Kidney (tissue), 13 donors: ENCODE measurements at regions not wholly inside any gene's neighbourhood (a gene's known extent, or its start where the extent isn't known, plus 50 kb on each side); places are given as distances from the start of the nearest gene placed in this dataset.

Experiments
- DNase-seq, 5 donors: peaks; one replicate each; pipeline ENCODE4 v3.0.0-alpha.2; 2013 to 2020
- FAIRE-seq: peaks from 2 replicates; lab custom pipeline; 2012; peaks lifted over from hg19 to GRCh38; lab: Jason Lieb, UNC
- H3K27ac ChIP-seq, 2 donors: one replicate each; pipeline ENCODE4 v1.7.0; 2013; ENCODE audit warnings: low read depth in 2 of 2, low read length in 2 of 2, inconsistent platforms in 1 of 2
- H3K27me3 ChIP-seq: one replicate; pipeline ENCODE4 v1.7.1; 2013; ENCODE audit warnings: low read length, inconsistent platforms; ENCODE audit not compliant: control insufficient read depth, insufficient read depth
- H3K36me3 ChIP-seq, 3 donors: one replicate each; pipeline versions ENCODE4 v1.7.0 to v1.7.1; 2013; ENCODE audit warnings: low read length in 3 of 3, control low read depth in 1 of 3, inconsistent platforms in 1 of 3; ENCODE audit not compliant: insufficient read depth in 3 of 3, control insufficient read depth in 2 of 3
- H3K4me1 ChIP-seq, 3 donors: one replicate each; pipeline versions ENCODE4 v1.7.0 to v1.7.1; 2013; ENCODE audit warnings: low read length in 3 of 3, inconsistent platforms in 1 of 3, low read depth in 1 of 3; ENCODE audit not compliant: control insufficient read depth in 2 of 3, insufficient read depth in 2 of 3
- H3K4me3 ChIP-seq, 3 donors: one replicate each; pipeline versions ENCODE4 v1.7.0 to v1.8.1; 2013; ENCODE audit warnings: low read length in 3 of 3, control low read depth in 1 of 3, inconsistent platforms in 1 of 3
- H3K9ac ChIP-seq, 3 donors: one replicate each; pipeline versions ENCODE4 v1.7.0 to v1.7.1; 2013; ENCODE audit warnings: low read length in 3 of 3, control low read depth in 1 of 3, inconsistent platforms in 1 of 3
- H3K9me3 ChIP-seq, 3 donors: one replicate each; pipeline versions ENCODE4 v1.7.0 to v1.7.1; 2013; ENCODE audit warnings: low read length in 3 of 3, control low read depth in 1 of 3, inconsistent platforms in 1 of 3; ENCODE audit not compliant: control insufficient read depth in 2 of 3, insufficient read depth in 1 of 3
- intact Hi-C: fragments of 100-400 bp; cut with DNase I; formaldehyde crosslinking; loops from one replicate; pipeline ENCODE4 v1.11.1; 2022
- TF ChIP-seq, protein P1 (sequence below): IDR thresholded peaks from 3 replicates; pipeline ENCODE4 v1.5.1; 2012; ENCODE audit warnings: mild to moderate bottlenecking, moderate library complexity, borderline replicate concordance; ENCODE audit not compliant: insufficient read depth; ENCODE audit errors: extremely low read depth
- donor health status: control.
- donor health status: control.
- donor health status: control.
- donor health status: control.
- donor health status: control.
- donor health status: DM: yes; HTN: yes; CAD: no.
- donor health status: Normal renal cell carcinoma (clear cell type).

DNA sequence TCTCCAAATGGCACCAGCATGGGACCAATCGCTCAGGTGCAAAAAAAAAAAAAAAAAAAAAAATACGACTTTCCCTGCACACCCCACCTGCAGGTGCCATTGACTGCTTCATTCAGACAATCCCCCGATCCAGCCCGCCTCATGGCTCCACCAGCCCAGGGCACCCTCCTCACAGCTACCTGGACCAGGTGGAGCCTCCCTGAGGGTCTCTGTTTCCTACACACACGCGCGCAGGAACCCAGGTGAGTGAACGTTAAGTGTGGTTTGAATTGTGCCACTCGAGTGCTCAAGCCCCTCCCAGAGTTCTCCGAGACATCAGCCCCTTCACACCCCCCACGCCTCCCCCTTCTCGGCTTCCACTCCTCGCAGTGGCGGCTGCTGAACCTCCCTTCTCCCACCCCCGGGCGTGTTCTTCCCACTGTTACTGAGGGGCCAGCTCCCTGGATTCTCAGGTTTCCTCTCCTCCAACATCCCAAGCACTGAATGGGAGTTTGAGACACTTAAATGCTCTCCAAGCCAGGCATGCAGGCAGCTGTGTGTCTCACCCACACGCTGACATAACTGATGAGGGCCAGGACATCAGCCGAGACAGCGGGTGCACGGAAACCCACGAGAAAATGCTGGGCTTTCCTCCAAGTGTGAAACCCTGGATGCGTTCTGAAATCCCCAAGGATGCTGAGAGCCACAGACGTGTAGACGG, 88.8 kb upstream of the SNTG2 start:
- DNase-seq: peak in 4 of 5 donors; percentile 41 to 66 (median 60)
- Histone ChIP-seq H3K9ac (no peak overlapping the region), H3K9me3 (peaks cover 0 to 2% (median 0%) of the 10 kb centered on the region in 3 donors), H3K27ac (no peak overlapping the region), H3K4me3 (no peak overlapping the region), H3K4me1 (no peaks in the 10 kb centered on the region), H3K36me3 (no peaks in the 10 kb centered on the region), H3K27me3 (no peaks in the 10 kb centered on the region)
- TF ChIP-seq, protein P1, sequence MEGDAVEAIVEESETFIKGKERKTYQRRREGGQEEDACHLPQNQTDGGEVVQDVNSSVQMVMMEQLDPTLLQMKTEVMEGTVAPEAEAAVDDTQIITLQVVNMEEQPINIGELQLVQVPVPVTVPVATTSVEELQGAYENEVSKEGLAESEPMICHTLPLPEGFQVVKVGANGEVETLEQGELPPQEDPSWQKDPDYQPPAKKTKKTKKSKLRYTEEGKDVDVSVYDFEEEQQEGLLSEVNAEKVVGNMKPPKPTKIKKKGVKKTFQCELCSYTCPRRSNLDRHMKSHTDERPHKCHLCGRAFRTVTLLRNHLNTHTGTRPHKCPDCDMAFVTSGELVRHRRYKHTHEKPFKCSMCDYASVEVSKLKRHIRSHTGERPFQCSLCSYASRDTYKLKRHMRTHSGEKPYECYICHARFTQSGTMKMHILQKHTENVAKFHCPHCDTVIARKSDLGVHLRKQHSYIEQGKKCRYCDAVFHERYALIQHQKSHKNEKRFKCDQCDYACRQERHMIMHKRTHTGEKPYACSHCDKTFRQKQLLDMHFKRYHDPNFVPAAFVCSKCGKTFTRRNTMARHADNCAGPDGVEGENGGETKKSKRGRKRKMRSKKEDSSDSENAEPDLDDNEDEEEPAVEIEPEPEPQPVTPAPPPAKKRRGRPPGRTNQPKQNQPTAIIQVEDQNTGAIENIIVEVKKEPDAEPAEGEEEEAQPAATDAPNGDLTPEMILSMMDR: no peak
- intact Hi-C loops: no loop called here
- no peak for FAIRE-seq

DNA sequence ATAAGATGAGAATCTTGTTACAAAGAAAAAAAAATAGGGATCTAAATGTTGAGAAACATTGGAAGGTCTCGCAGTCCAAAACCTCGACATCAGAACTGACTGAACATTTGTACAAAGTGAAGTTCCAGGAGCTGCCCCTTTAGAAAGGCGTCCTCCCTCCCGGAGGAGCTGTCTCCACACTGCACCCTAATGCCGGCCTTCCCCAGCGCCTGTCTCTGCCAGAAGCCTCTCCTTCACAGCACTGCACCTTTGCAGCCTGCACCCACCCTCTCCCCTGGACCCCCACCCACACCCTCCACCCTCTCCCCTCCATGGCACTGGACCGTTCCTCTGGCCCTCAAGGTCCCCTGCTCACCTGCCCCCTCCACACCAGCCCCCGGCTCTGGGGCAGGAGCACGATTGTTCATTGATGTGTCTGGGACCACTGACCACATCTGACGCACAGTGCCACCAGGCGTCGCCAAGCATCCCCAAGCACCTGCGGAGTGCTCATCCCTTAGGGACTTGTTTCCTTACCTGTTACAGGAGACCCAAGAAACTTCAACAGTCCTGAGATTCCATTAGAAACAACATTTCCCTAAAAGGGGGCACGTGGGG, 90.3 kb upstream of the SNTG2 start:
- DNase-seq: peak in 1 of 5 donors; percentile 7
- FAIRE-seq: no peak
- Histone ChIP-seq H3K4me1 (no peaks in the 10 kb centered on the region), H3K4me3 (no peak overlapping the region), H3K9ac (no peak overlapping the region), H3K27me3 (no peaks in the 10 kb centered on the region), H3K9me3 (peaks cover 0 to 2% (median 0%) of the 10 kb centered on the region in 3 donors), H3K27ac (no peak overlapping the region), H3K36me3 (no peaks in the 10 kb centered on the region)
- TF ChIP-seq, protein P1: no peak
- intact Hi-C loops: no loop called here

DNA sequence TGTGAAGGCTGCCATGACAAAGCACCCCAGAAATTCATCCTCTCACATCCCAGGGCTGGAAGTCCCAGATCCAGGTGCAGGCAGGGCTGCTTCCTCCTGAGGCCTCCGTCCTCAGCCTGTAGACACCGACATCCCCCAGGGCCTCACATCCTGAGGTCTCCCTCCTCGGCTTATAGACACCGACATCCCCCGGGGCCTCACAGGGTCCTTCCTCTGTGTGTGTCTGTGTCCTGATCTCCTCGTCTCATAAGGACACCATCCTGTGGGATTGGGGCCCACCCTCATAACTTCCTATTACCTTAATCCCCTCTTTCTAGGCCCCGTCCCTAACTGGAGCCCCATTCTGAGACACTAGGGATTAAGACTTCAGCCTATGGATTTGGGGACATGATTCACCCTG, 92.0 kb upstream of the SNTG2 start:
- intact Hi-C loops: no loop called here
- DNase-seq (peak in 1 of 5 donors; percentile 3), FAIRE-seq (no peak)
- no peaks in the 10 kb centered on the region for H3K36me3 ChIP-seq
- no peaks in the 10 kb centered on the region for H3K4me1 ChIP-seq
- peaks cover 0 to 2% (median 0%) of the 10 kb centered on the region in 3 donors for H3K9me3 ChIP-seq
- no peak overlapping the region for H3K9ac ChIP-seq
- no peaks in the 10 kb centered on the region for H3K27me3 ChIP-seq
- H3K27ac ChIP-seq: no peak overlapping the region
- no peak overlapping the region for H3K4me3 ChIP-seq
- TF ChIP-seq, protein P1: no peak
